Activated CD4-positive, alpha-beta T cell treated with anti-CD3 and anti-CD28 coated beads for 36 hours (primary cell): ENCODE measurements at regions not wholly inside any gene's neighbourhood (a gene's known extent, or its start where the extent isn't known, plus 50 kb on each side); places are given as distances from the start of the nearest gene placed in this dataset.
"Not testable (repeated sequence)": the region's sequence is repeated elsewhere in the genome, so short reads cannot be mapped to it uniquely, and the experiment has no call there.

ENCODE experiments used
- ATAC-seq: fragments of 200-7000 bp; cut with Tn5 transposase; one replicate; pipeline ENCODE4 v1.10.0; 2021; ENCODE audit warnings: mild to moderate bottlenecking, moderate library complexity
- CTCF ChIA-PET: fragments of 350-600 bp; sonication (Branson Sonifier 250); formaldehyde crosslinking; loops from one replicate; lab custom pipeline; 2021; ENCODE audit warnings: antibody characterized with exemption; lab: Charles Lee
- POLR2A ChIA-PET: fragments of 350-600 bp; sonication (Branson Sonifier 250); formaldehyde crosslinking; loops from one replicate; lab custom pipeline; 2021; ENCODE audit warnings: antibody characterized with exemption, inconsistent platforms; lab: Charles Lee
- DNase-seq: peaks from one replicate; pipeline ENCODE4 v3.0.0-alpha.2; 2020
- H3K27ac Mint-ChIP-seq: one replicate; pipeline ENCODE4 v1.8.0; 2021; ENCODE audit warnings: mixed read lengths
- H3K27me3 Mint-ChIP-seq: one replicate; pipeline ENCODE4 v1.8.0; 2021; ENCODE audit warnings: mixed read lengths
- H3K36me3 Mint-ChIP-seq: one replicate; pipeline ENCODE4 v1.8.0; 2021; ENCODE audit warnings: low read depth, mixed read lengths
- H3K4me1 Mint-ChIP-seq: one replicate; pipeline ENCODE4 v1.8.0; 2021; ENCODE audit warnings: mixed read lengths
- H3K4me3 Mint-ChIP-seq: one replicate; pipeline ENCODE4 v1.8.0; 2021; ENCODE audit warnings: mild to moderate bottlenecking, moderate library complexity, mixed read lengths
- H3K9me3 Mint-ChIP-seq: one replicate; pipeline ENCODE4 v1.8.0; 2021; ENCODE audit warnings: low read depth, mixed read lengths
- intact Hi-C, 2 experiments: fragments of 100-400 bp; cut with DNase I in 1 of 2; cut with micrococcal nuclease in 1 of 2; formaldehyde crosslinking; loops; one replicate each; pipeline versions ENCODE4 v1.14.2 to v1.15.1; 2022 to 2024; cut with DNase I, micrococcal nuclease

DNA sequence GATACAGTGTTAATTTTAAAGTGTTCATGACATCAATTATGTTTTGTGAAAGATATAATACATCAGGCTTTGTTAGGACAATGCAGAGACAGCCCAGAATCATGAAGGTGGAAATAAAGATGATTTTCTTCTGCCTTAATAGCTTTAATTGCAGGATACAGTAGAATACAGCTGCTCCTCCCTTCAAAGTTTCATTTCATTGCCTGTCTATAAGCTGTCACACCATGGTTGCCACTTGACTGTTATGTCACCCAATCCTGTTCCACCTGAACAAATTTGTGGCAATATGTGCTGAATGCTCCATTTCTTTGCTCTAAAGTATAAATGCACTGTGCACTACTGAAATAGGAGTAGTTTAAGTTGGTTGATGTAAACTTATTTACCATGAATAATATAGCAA lies 537.8 kb upstream of the ROBO2 start:
- H3K27ac Mint-ChIP-seq, result no peak overlapping the region
- ChIA-PET CTCF (no interaction called here), POLR2A (no interaction called here)
- no peaks in the 10 kb centered on the region for H3K36me3 Mint-ChIP-seq
- H3K4me3 Mint-ChIP-seq, result no peak overlapping the region
- no peak for DNase-seq
- H3K9me3 Mint-ChIP-seq, result peaks cover 6% of the 10 kb centered on the region
- ATAC-seq, result no peak
- no peaks in the 10 kb centered on the region for H3K27me3 Mint-ChIP-seq
- intact Hi-C loops, result no loop called here
- no peaks in the 10 kb centered on the region for H3K4me1 Mint-ChIP-seq

DNA sequence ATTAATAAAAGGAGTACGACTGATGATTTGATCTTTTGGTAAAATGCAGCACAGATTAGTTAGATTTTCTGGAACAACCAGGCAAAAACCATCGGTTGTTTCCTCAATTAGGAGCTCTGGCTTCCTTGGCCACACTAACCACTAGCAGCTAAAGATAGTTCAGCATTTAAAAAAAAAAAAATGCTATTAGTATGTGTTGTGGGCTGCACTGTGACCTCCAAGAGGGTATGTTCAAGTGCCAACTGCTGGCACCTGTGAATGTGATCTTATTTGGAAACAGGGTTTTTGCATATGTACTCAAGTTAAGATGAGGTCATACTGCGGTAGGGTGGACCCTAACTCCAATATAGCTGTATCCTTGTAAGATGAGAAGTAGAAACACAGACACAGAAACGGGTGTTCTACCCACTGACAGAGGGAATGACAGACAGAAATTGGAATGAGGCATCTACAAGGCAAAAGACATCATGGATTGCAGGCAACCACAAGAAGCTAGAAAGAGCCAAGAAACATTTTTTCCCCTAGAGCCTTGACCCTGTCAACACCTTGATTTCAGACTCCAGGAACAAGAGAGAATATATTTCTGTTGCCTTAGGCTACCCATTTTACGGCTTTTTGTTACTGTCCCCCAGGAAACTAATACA lies 534.6 kb upstream of the ROBO2 start:
- Mint-ChIP-seq H3K27me3 (no peaks in the 10 kb centered on the region), H3K36me3 (no peaks in the 10 kb centered on the region), H3K4me1 (no peaks in the 10 kb centered on the region), H3K9me3 (peaks cover 6% of the 10 kb centered on the region), H3K27ac (no peak overlapping the region), H3K4me3 (no peak overlapping the region)
- CTCF ChIA-PET, result no interaction called here
- POLR2A ChIA-PET, result no interaction called here
- no peak for DNase-seq
- no peak for ATAC-seq
- intact Hi-C loops, result no loop called here

DNA sequence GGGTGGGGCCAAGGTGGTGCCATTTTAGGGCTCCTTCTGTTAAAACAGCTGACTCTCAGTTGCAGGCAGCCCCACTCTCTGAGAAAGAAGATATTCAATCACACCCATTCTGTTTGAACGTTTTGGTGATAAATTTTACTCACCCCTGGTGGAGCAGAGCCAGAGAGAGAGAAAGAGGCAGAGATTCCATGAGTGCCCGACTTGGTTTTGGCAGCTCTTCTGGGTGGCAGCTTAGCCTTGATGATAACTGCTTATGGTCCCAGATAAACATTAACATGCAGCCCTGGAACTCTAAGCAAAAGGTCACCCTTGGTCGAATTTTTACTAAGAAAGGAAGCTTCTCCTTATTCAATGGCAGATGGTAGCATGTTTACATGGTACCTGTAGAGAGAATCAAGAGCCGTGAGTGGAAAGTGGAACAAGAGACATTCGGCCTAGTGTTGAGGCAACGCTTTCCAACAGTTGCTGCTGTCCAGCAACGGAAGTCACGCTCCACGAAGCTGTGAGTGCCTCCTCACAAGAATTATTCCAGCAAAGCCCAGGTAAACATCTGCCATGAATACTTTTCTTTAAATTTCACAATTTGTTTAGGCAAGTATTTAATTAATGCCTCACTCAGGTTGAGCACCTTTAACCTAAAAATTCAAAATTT lies 530.6 kb upstream of the ROBO2 start:
- CTCF ChIA-PET, result no interaction called here
- ATAC-seq (no peak), DNase-seq (no peak)
- no peak overlapping the region for H3K4me3 Mint-ChIP-seq
- no peaks in the 10 kb centered on the region for H3K4me1 Mint-ChIP-seq
- intact Hi-C loops, result no loop called here
- no peak overlapping the region for H3K27ac Mint-ChIP-seq
- POLR2A ChIA-PET, result no interaction called here
- H3K27me3 Mint-ChIP-seq, result no peaks in the 10 kb centered on the region
- no peaks in the 10 kb centered on the region for H3K36me3 Mint-ChIP-seq
- H3K9me3 Mint-ChIP-seq, result peaks cover 4% of the 10 kb centered on the region

DNA sequence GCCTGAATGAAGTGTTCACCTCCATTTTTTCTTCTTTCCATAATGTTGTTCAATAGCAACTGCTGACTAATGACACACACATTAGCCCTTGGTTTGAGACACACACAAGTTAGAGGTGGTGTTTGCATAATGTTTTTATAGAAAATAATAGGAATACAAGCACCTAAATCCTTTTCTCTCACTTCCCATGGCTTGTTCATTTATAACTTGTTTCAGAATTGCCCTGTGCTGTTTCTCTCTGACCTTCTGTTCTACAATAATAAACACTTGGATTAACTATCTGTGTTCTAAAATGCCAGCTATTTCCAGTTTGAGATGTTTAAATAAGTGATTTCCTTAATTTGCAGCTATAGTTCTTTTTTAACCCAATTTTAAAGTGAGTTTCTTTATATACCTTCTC lies 525.1 kb upstream of the ROBO2 start:
- ATAC-seq (no peak), DNase-seq (no peak)
- ChIA-PET POLR2A (no interaction called here), CTCF (no interaction called here)
- Mint-ChIP-seq H3K4me1 (no peaks in the 10 kb centered on the region), H3K36me3 (no peaks in the 10 kb centered on the region), H3K27me3 (no peaks in the 10 kb centered on the region), H3K9me3 (peaks cover 3% of the 10 kb centered on the region), H3K27ac (no peak overlapping the region), H3K4me3 (no peak overlapping the region)
- intact Hi-C loops, result no loop called here

DNA sequence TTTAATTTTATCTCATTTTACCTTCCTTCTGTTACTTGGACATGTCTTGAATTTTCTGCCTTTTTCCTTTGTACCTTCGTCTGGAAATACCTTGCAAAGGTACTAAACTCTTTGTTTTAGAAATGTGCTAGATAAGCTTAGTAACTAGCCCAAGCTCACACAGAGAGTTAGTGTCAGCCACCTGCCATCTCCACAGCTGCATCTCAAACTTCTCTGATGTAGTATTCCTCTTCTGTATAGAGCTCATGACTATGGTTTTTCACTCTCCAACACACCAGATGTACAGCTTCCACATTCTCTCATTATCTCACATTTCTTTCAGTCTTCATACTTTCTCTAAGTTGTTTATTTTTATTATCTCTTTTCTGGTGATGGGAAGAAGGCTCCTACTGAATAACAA lies 516.6 kb upstream of the ROBO2 start:
- Mint-ChIP-seq H3K27me3 (no peaks in the 10 kb centered on the region), H3K4me3 (no peak overlapping the region), H3K4me1 (no peaks in the 10 kb centered on the region), H3K27ac (no peak overlapping the region), H3K9me3 (peaks cover 4% of the 10 kb centered on the region), H3K36me3 (no peaks in the 10 kb centered on the region)
- CTCF ChIA-PET, result no interaction called here
- ATAC-seq, result no peak
- intact Hi-C loops, result no loop called here
- POLR2A ChIA-PET, result no interaction called here
- DNase-seq, result no peak

DNA sequence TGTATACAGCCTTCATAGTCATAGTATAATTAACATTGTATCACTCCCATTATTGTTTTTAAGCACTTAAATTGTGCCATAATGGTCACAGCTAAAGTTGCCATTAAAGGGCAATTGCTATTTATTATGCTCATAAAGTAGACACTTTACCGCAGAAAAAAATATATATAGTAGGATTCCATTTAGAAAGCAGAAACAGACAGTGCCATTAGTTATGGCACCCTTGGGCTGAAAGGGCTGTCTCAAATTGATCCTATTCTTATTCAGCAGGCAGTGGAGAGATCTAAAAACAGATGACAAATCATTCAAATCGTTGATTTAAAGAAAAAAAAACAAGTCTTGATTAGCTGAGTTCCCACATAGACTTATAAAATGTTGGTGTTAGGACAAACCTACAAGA lies 514.2 kb upstream of the ROBO2 start:
- H3K4me1 Mint-ChIP-seq, result no peaks in the 10 kb centered on the region
- no peaks in the 10 kb centered on the region for H3K27me3 Mint-ChIP-seq
- no peak overlapping the region for H3K4me3 Mint-ChIP-seq
- no peak overlapping the region for H3K27ac Mint-ChIP-seq
- ATAC-seq (no peak), DNase-seq (no peak)
- CTCF ChIA-PET, result no interaction called here
- intact Hi-C loops, result no loop called here
- no peaks in the 10 kb centered on the region for H3K36me3 Mint-ChIP-seq
- POLR2A ChIA-PET, result interaction anchor here (0.7 kb wide), 1 partner anchor 14 kb away, joined by 4 read pairs; no protein-coding TSS in a partner anchor
- peaks cover 5% of the 10 kb centered on the region for H3K9me3 Mint-ChIP-seq

DNA sequence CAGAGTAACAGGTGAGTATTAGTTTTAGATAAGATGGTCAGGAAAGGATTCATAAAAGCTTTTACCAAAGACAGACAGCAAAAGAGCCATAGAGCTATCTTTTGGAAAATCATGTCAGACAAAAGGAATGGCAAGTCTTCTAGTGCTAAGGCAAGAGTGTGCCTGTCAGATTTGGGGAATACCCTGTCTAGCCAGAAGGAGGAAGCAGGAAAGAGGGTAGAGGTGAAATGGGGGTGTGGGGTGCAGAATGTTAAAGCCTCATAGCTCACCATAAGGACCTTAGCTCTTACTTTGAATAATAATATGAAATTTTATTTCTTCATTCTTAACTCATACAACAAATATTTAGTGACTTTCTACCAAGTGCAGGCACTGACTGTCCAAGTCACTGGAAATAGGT lies 512.1 kb upstream of the ROBO2 start:
- Mint-ChIP-seq H3K27me3 (no peaks in the 10 kb centered on the region), H3K9me3 (peaks cover 5% of the 10 kb centered on the region), H3K4me1 (no peaks in the 10 kb centered on the region), H3K4me3 (no peak overlapping the region), H3K36me3 (no peaks in the 10 kb centered on the region), H3K27ac (no peak overlapping the region)
- ATAC-seq, result no peak
- ChIA-PET POLR2A (no interaction called here), CTCF (no interaction called here)
- DNase-seq, result no peak
- intact Hi-C loops, result no loop called here

DNA sequence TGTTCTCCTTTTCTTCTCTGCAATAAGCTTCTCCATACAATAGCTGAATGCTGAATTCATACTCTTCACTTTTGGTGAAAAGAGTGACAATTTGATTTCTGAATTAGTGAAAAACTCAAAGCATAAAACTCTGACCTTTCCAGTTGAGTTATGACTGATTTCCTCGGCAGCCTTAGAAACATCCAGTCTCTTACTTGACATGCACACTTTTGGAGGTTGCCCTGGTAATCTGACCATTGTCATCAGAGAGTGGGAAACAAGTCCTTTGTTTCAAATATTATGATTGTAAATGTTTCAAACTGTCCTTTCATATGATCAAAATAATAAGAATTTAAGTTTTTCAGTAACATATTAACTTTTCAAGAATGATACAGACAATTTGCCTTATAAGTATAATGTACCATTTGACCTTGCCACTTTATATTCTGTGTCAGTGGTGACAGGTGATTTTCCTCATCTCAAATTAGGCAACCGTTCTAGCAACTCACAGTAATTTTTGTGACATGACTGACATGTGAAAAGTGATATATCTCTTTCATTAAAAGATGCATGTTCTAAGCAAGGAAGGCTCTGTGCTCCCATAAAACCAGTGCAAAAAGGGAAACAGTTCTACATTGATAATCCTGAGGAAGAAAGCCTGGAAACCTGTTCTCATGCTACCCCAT lies 507.6 kb upstream of the ROBO2 start:
- ChIA-PET POLR2A (no interaction called here), CTCF (no interaction called here)
- no peak for DNase-seq
- Mint-ChIP-seq H3K9me3 (peaks cover 10% of the 10 kb centered on the region), H3K27me3 (no peaks in the 10 kb centered on the region), H3K36me3 (no peaks in the 10 kb centered on the region), H3K27ac (no peak overlapping the region), H3K4me1 (no peaks in the 10 kb centered on the region), H3K4me3 (no peak overlapping the region)
- no peak for ATAC-seq
- intact Hi-C loops, result no loop called here

DNA sequence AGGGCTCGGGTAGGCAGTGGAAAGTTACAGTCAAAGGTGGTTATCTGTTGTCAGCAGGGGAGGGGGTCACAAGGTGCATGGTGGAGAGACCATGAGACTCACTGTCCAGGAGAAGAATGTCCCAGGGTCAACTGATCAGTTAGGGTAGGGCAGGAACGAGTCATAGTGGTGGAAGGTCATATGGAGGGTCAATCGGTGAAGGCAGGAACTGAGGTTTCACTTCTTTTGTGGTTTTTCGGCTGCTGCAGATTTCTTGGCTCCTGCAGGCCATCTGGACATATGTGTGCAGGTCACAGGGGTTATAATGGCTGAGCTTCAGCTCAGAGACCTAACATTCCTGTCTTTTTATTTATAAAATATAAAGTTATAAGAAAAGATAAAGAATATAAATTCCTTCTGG lies 506.2 kb upstream of the ROBO2 start:
- H3K4me1 Mint-ChIP-seq, POLR2A ChIA-PET, ATAC-seq, H3K9me3 Mint-ChIP-seq, DNase-seq, intact Hi-C loops, H3K4me3 Mint-ChIP-seq, CTCF ChIA-PET, H3K36me3 Mint-ChIP-seq, H3K27ac Mint-ChIP-seq, H3K27me3 Mint-ChIP-seq: not testable (repeated sequence)

DNA sequence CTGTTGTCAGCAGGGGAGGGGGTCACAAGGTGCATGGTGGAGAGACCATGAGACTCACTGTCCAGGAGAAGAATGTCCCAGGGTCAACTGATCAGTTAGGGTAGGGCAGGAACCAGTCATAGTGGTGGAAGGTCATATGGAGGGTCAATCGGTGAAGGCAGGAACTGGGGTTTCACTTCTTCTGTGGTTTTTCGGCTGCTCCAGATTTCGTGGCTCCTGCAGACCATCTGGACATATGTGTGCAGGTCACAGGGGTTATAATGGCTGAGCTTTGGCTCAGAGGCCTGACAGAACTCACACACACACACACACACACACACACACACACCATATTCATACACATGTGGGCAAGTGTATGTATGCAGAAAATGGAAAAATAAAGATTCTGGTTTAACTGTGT lies 502.0 kb upstream of the ROBO2 start:
- H3K4me1 Mint-ChIP-seq, H3K27ac Mint-ChIP-seq, H3K27me3 Mint-ChIP-seq, intact Hi-C loops, H3K36me3 Mint-ChIP-seq, H3K4me3 Mint-ChIP-seq, ATAC-seq, DNase-seq, POLR2A ChIA-PET: not testable (repeated sequence)
- CTCF ChIA-PET, result interaction anchor here (0.5 kb wide), 1 partner anchor 1541 kb away, joined by 3 read pairs; no protein-coding TSS in a partner anchor
- peaks cover 16% of the 10 kb centered on the region for H3K9me3 Mint-ChIP-seq

DNA sequence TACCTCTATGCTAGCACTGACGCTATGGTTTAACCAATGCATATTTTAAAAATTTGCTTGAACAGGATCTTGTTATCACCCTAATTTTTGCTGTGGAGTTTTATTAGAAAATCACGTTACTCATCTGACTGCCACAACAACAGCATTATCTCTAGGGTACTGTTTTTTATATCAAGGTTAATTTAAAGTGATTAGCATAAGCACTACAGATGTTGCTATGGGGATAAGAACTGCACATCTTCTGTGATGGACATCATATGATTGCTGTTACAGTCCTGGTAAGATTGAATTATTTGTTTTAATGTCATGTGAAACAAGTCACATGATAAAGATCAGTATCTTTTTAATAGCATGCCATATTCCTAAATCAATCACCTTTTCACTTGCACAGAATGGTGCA lies 492.2 kb upstream of the ROBO2 start:
- no peak overlapping the region for H3K4me3 Mint-ChIP-seq
- intact Hi-C loops, result loop anchor here in 1 of 2 experiments (10.0 kb wide), 1 partner anchor 63 kb away; no protein-coding TSS in a partner anchor
- no peak for ATAC-seq
- POLR2A ChIA-PET, result no interaction called here
- no peak overlapping the region for H3K27ac Mint-ChIP-seq
- H3K4me1 Mint-ChIP-seq, result no peaks in the 10 kb centered on the region
- H3K27me3 Mint-ChIP-seq, result no peaks in the 10 kb centered on the region
- peaks cover 7% of the 10 kb centered on the region for H3K9me3 Mint-ChIP-seq
- H3K36me3 Mint-ChIP-seq, result no peaks in the 10 kb centered on the region
- DNase-seq, result no peak
- CTCF ChIA-PET, result no interaction called here
